Fibroblast of peridontal ligament (primary cell): ENCODE measurements at regions not wholly inside any gene's neighbourhood (a gene's known extent, or its start where the extent isn't known, plus 50 kb on each side); places are given as distances from the start of the nearest gene placed in this dataset.
"Not testable (repeated sequence)": the region's sequence is repeated elsewhere in the genome, so short reads cannot be mapped to it uniquely, and the experiment has no call there.

Source experiments
- DNase-seq: peaks from one replicate; pipeline ENCODE4 v3.0.0-alpha.2; 2010; ENCODE audit errors: extremely low read depth

DNA sequence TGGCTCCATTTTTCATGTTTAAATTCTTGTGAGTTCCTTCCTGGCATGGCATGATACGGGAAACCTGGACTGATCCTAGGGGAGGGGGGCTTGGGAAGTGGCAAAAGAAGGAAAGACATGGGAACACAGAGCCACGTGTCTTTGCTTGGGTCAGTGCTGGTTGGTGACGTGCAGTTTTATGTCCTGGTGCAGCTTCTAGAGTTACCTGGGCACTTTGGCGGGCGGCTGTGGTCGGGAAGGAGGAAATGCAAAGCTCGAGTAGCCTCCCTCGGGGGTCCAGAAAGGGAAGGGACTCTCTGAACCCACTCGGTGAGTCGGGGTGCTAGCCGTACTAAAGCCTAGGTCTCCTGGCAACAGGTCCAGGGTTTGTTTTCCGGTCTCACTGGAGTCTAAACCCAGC, 94.6 kb downstream of the APOB start:
- DNase-seq = no peak

GRCh38 chr2:20946468-20946867, 97.4 kb downstream of the APOB start:
- DNase-seq = no peak

- not testable (repeated sequence) for DNase-seq
These were observed 100.2 kb downstream of the APOB start for GRCh38 chr2:20943721-20944120.

GRCh38 chr2:20942646-20943125, 101.2 kb downstream of the APOB start:
- no peak for DNase-seq

- no peak for DNase-seq
These were observed 103.0 kb downstream of the APOB start for GRCh38 chr2:20940856-20941255.

GRCh38 chr2:20939931-20940795, 103.7 kb downstream of the APOB start:
- no peak for DNase-seq

DNA sequence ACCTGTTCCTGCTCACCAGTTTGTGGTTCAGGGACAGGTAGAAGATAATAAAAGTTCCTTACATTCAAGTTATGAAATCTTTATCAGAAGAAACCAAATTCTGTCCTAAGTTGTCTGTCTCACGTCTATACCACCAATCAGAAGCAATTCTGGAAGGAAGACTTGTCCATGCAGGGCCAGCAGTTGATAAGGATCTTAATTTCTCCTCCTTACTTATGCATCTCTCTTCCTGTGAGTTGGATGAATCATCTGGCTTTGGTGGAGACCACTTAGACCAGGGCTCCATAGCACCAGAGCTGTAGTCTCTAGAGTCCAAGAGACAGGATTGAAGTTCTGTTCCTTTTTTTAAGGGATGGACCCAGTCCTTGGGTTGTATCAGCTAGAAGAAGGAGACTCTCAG, 106.5 kb downstream of the APOB start:
- DNase-seq = no peak

GRCh38 chr2:20935168-20935775, 108.6 kb downstream of the APOB start:
- DNase-seq = no peak

GRCh38 chr2:20934236-20934635, 109.6 kb downstream of the APOB start:
- no peak for DNase-seq

DNA sequence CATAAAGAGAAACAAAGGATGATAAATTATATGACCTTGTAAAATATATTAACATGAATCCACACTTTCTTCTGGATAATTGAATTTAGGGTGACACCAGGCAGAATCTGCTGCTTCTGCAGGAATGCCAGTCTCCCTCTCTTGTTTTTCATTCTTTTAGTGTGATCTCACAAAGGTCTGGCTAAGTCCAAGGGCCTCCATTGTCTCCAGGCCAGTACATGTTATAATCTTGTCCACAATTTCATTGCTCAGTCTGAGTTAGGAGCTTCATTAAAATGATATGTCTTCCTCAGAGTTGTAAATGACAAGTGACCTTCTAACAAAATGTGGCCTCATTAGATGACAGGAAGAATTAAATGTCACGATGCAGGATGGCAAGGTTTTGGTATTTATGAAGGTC, 110.2 kb downstream of the APOB start:
- DNase-seq = no peak

- DNase-seq = no peak
These were observed 108.4 kb upstream of the LDAH start for GRCh38 chr2:20931346-20931745.

GRCh38 chr2:20930928-20931327, 108.0 kb upstream of the LDAH start:
- DNase-seq = no peak

- no peak for DNase-seq
These were observed 106.8 kb upstream of the LDAH start for GRCh38 chr2:20929721-20930120.

GRCh38 chr2:20928617-20929016, 105.7 kb upstream of the LDAH start:
- DNase-seq = no peak

DNA sequence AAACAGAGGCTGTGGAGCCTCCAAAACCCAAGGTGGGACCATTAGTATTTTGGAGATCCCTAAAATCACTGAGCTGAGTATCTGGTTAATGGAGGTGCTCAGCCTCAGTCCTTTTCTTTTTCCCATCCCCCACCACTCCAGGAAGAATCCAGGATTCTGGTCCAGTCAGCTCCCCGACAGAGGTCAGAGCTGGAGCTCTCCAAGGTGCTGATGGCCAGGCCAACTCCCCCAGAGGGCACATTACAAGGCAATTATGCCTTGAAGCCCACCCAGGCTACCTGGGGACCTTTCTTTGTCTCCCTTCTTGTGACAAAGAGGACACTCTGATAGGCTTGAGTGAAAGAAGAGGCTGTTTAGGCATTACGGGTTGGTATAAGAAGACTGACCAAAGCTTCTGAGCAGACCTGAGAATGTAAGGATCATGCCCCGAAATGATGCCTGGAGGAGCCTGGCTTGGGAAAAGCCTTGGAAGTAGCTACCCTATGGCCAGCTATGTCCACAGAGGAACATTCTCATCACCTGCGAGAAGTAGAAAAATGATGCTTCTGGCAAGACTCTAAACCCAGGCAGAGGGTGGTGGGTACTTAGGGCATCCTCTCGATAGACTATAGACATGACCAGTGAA, 102.5 kb upstream of the LDAH start:
- DNase-seq = no peak

- no peak for DNase-seq
These were observed 96.4 kb upstream of the LDAH start for GRCh38 chr2:20919297-20919800.

DNA sequence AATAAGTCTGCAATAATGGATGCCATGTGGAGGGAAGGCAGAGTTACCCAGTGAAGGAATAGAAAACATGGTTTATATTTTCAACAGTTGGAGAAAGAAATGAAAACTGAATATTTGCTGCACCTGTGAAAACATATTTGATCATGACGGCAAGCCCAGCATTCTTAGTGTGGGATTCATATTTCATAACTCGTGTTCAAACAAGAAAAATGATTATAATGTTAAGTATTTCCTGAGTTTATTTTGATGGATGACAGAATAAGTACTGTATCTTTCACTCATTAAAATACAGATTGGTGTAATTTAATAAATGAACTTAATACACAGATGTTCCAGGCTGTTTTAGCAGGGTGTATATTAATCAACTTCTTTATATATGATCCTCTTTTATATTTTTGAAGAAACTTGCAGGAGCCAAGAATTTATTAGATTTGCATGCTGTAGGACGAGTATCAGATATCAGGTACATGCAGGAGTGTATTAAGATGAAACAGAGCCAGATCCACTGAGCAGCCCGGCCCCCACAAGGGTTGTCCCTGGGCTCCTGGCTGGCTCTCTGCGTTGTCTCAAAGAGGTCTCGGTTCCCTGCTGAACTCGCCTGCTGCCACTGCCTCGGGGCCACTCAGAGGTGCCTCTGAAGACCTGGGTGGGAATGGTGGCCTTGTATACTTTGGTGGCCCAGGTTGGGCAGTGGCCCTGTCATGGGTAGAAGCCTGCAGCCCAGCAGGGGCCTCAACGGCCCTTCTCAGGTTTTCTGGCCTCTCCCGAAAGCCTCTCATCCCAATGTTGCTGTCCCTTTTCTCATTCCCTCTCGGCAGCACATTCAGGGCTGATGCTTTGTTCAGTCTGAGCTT, 95.0 kb upstream of the LDAH start:
- DNase-seq = peak; percentile 2

DNA sequence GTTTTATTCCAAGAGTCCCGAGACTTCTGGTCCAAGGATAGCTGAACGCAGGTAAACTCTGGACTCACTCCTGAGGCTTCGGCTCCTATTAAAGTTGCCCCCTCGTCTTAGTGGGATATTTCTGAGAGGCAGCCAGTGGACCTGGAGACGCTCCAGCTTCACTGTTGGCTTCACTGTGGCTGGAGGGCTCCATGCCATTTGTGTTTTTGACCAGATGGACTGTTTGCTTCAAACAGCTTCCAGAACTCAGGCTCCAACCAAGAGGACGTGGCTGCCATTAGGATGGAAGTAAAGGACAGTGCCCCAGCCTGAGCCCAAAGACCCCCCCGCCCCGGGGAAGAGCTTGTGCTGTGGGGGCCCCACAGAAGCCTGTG, 94.4 kb upstream of the LDAH start:
- no peak for DNase-seq

- peak; percentile 1 for DNase-seq
These were observed 93.8 kb upstream of the LDAH start for GRCh38 chr2:20916604-20917286.

GRCh38 chr2:20915271-20915670, 92.4 kb upstream of the LDAH start:
- DNase-seq = no peak

DNA sequence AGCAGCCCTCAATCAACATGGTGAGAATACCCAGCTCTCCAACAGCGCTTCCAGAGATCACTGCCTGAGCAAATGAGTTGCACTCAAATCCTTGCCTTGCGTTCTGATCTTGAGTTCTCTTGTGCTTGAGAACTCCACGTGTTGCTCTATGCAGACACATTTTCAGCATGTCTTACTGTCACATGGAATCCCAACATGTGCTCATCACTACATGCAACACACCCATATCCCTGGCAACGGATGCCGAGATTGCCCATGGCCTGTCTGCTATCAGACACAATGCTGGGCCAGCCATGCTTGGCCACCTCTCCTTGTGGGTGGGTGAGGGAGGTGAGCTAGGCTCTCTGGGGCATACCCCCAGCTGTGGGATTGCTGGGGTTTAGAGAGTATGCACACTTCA, 91.9 kb upstream of the LDAH start:
- DNase-seq = no peak
